T-cell (primary cell): ENCODE measurements at regions not wholly inside any gene's neighbourhood (a gene's known extent, or its start where the extent isn't known, plus 50 kb on each side); places are given as distances from the start of the nearest gene placed in this dataset.

ENCODE experiments used
- ATAC-seq, 4 experiments: fragments of 200-7000 bp in 3 of 4; fragments of 150-1000 bp in 1 of 4; cut with Tn5 transposase; replicated peaks in 1 of 4; 1 replicate in 3 of 4; 2 replicates in 1 of 4; pipeline ENCODE4 v1.10.0; 2021; ENCODE audit warnings: moderate library complexity in 3 of 4, mild to moderate bottlenecking in 2 of 4, moderate number of reproducible peaks in 1 of 4
- CTCF ChIA-PET, 2 donors: fragments of 300-600 bp; sonication (Branson Sonifier 250); formaldehyde crosslinking; loops; one replicate each; lab custom pipeline; 2022; ENCODE audit warnings: antibody characterized with exemption in 2 of 2; lab: Charles Lee
- POLR2A ChIA-PET, 2 donors: fragments of 300-600 bp; sonication (Branson Sonifier 250); formaldehyde crosslinking; loops; one replicate each; lab custom pipeline; 2022; ENCODE audit warnings: antibody characterized with exemption in 2 of 2; lab: Charles Lee
- DNase-seq, 35 experiments: peaks; one replicate each; pipeline versions ENCODE4 v3.0.0 to v3.0.0-alpha.2; 2013 to 2023
- H3K27ac ChIP-seq: one replicate; pipeline ENCODE4 v1.5.1; 2013; ENCODE audit warnings: low read length
- H3K27me3 ChIP-seq, 2 experiments: replicated peaks in 1 of 2; 1 replicate in 1 of 2; 2 replicates in 1 of 2; pipeline versions ENCODE4 v1.6.1 to v1.7.0; 2013; ENCODE audit warnings: low read length in 1 of 2, mixed read lengths in 1 of 2; ENCODE audit not compliant: control insufficient read depth in 2 of 2, insufficient read depth in 2 of 2; ENCODE audit errors: extremely low read depth in 1 of 2
- H3K36me3 ChIP-seq, 2 donors: 1 replicate in 1 of 2; 2 replicates in 1 of 2; pipeline versions ENCODE4 v1.6.1 to v1.7.0; 2013; ENCODE audit warnings: low read length in 1 of 2; ENCODE audit not compliant: control insufficient read depth in 2 of 2, insufficient read depth in 1 of 2; ENCODE audit errors: extremely low read depth in 1 of 2
- H3K4me1 ChIP-seq, 2 experiments: 1 replicate in 1 of 2; 2 replicates in 1 of 2; pipeline versions ENCODE4 v1.6.1 to v1.7.0; 2013; ENCODE audit warnings: low read length in 2 of 2, mixed read lengths in 1 of 2; ENCODE audit not compliant: insufficient read depth in 2 of 2, control insufficient read depth in 1 of 2; ENCODE audit errors: extremely low read depth in 1 of 2
- H3K4me3 ChIP-seq, 2 donors: 1 replicate in 1 of 2; 2 replicates in 1 of 2; pipeline versions ENCODE4 v1.5.1 to v1.7.0; 2013; ENCODE audit warnings: mild to moderate bottlenecking in 2 of 2, low read length in 1 of 2, moderate library complexity in 1 of 2; ENCODE audit not compliant: control insufficient read depth in 1 of 2; ENCODE audit errors: extremely low read depth in 1 of 2
- H3K9me3 ChIP-seq: 2 replicates; pipeline ENCODE4 v1.7.0; 2013
- H3K27ac Mint-ChIP-seq, 2 donors: one replicate each; pipeline ENCODE4 v1.8.0; 2020 to 2021; ENCODE audit warnings: mild to moderate bottlenecking in 2 of 2, mixed read lengths in 2 of 2
- H3K27me3 Mint-ChIP-seq, 2 donors: one replicate each; pipeline ENCODE4 v1.8.0; 2021 to 2022; ENCODE audit warnings: mixed read lengths in 2 of 2
- H3K36me3 Mint-ChIP-seq: one replicate; pipeline ENCODE4 v1.8.0; 2021; ENCODE audit warnings: mixed read lengths
- H3K4me1 Mint-ChIP-seq, 3 donors: one replicate each; pipeline ENCODE4 v1.8.0; 2020 to 2022; ENCODE audit warnings: mixed read lengths in 3 of 3, mild to moderate bottlenecking in 1 of 3
- H3K4me3 Mint-ChIP-seq, 3 donors: one replicate each; pipeline ENCODE4 v1.8.0; 2020 to 2022; ENCODE audit warnings: mild to moderate bottlenecking in 3 of 3, mixed read lengths in 3 of 3, moderate library complexity in 3 of 3
- H3K9me3 Mint-ChIP-seq, 3 donors: one replicate each; pipeline ENCODE4 v1.8.0; 2020 to 2022; ENCODE audit warnings: mixed read lengths in 3 of 3
- WGBS: methylation state at CpG from one replicate; pipeline ENCODE4 v1.1.5; 2013; ENCODE audit warnings: missing lambda C conversion rate; ENCODE audit not compliant: insufficient coverage; 5-methylcytosine and 5-hydroxymethylcytosine counted together

- H3K4me1 ChIP-seq, result no peaks in the 10 kb centered on the region
- H3K36me3 Mint-ChIP-seq, result no peaks in the 10 kb centered on the region
- H3K4me1 Mint-ChIP-seq, result no peaks in the 10 kb centered on the region
- ATAC-seq (no peak), DNase-seq (no peak)
- H3K27ac ChIP-seq, result no peak overlapping the region
- WGBS, result no CpG with 5 or more reads among the region's 2 CpGs
- no peak overlapping the region for H3K27ac Mint-ChIP-seq
- H3K4me3 Mint-ChIP-seq, result no peak overlapping the region
- no peak overlapping the region for H3K4me3 ChIP-seq
- H3K9me3 Mint-ChIP-seq, result peaks cover 0 to 8% (median 4%) of the 10 kb centered on the region in 3 donors
- H3K27me3 ChIP-seq, result no peaks in the 10 kb centered on the region
- ChIA-PET POLR2A (no interaction called here), CTCF (no interaction called here)
- no peaks in the 10 kb centered on the region for H3K9me3 ChIP-seq
- H3K27me3 Mint-ChIP-seq, result peaks cover 7 to 15% of the 10 kb centered on the region in 2 donors
- no peaks in the 10 kb centered on the region for H3K36me3 ChIP-seq
These were observed 571.4 kb downstream of the MIAT start for GRCh38 chr22:27228771-27229170.

- peaks cover 7 to 15% of the 10 kb centered on the region in 2 donors for H3K27me3 Mint-ChIP-seq
- no peak overlapping the region for H3K4me3 ChIP-seq
- H3K9me3 Mint-ChIP-seq, result peaks cover 0 to 8% (median 4%) of the 10 kb centered on the region in 3 donors
- no peaks in the 10 kb centered on the region for H3K36me3 ChIP-seq
- ATAC-seq, result no peak
- ChIA-PET CTCF (no interaction called here), POLR2A (no interaction called here)
- no peaks in the 10 kb centered on the region for H3K36me3 Mint-ChIP-seq
- H3K27me3 ChIP-seq, result no peaks in the 10 kb centered on the region
- no CpG with 5 or more reads among the region's 1 CpG for WGBS
- H3K27ac Mint-ChIP-seq, result no peak overlapping the region
- DNase-seq, result no peak
- H3K9me3 ChIP-seq, result no peaks in the 10 kb centered on the region
- H3K27ac ChIP-seq, result no peak overlapping the region
- H3K4me3 Mint-ChIP-seq, result no peak overlapping the region
- no peaks in the 10 kb centered on the region for H3K4me1 ChIP-seq
- H3K4me1 Mint-ChIP-seq, result no peaks in the 10 kb centered on the region
These were observed 571.4 kb downstream of the MN1 start for GRCh38 chr22:27230189-27230588.

GRCh38 chr22:27231266-27231665, 570.3 kb downstream of the MN1 start:
- no peaks in the 10 kb centered on the region for H3K36me3 Mint-ChIP-seq
- Histone ChIP-seq H3K27me3 (no peaks in the 10 kb centered on the region), H3K9me3 (no peaks in the 10 kb centered on the region), H3K4me3 (no peak overlapping the region), H3K36me3 (no peaks in the 10 kb centered on the region), H3K4me1 (no peaks in the 10 kb centered on the region), H3K27ac (no peak overlapping the region)
- no peak overlapping the region for H3K27ac Mint-ChIP-seq
- WGBS, result 79% methylated on average over 5 of the region's 5 CpGs
- no peaks in the 10 kb centered on the region for H3K4me1 Mint-ChIP-seq
- no peak for ATAC-seq
- H3K9me3 Mint-ChIP-seq, result peaks cover 0 to 8% (median 4%) of the 10 kb centered on the region in 3 donors
- H3K27me3 Mint-ChIP-seq, result peaks cover 3 to 12% of the 10 kb centered on the region in 2 donors
- no peak overlapping the region for H3K4me3 Mint-ChIP-seq
- no peak for DNase-seq
- ChIA-PET POLR2A (no interaction called here), CTCF (no interaction called here)

GRCh38 chr22:27232077-27232476, 569.5 kb downstream of the MN1 start:
- no peaks in the 10 kb centered on the region for H3K27me3 ChIP-seq
- no peak overlapping the region for H3K27ac ChIP-seq
- H3K4me3 Mint-ChIP-seq, result no peak overlapping the region
- H3K4me1 ChIP-seq, result no peaks in the 10 kb centered on the region
- H3K9me3 Mint-ChIP-seq, result peaks cover 0 to 8% (median 4%) of the 10 kb centered on the region in 3 donors
- WGBS, result 85% methylated on average over 2 of the region's 8 CpGs
- no peaks in the 10 kb centered on the region for H3K9me3 ChIP-seq
- DNase-seq, result no peak
- H3K4me1 Mint-ChIP-seq, result no peaks in the 10 kb centered on the region
- POLR2A ChIA-PET, result no interaction called here
- no peaks in the 10 kb centered on the region for H3K36me3 Mint-ChIP-seq
- no peak overlapping the region for H3K4me3 ChIP-seq
- peaks cover 5 to 7% of the 10 kb centered on the region in 2 donors for H3K27me3 Mint-ChIP-seq
- CTCF ChIA-PET, result no interaction called here
- no peaks in the 10 kb centered on the region for H3K36me3 ChIP-seq
- ATAC-seq, result no peak
- no peak overlapping the region for H3K27ac Mint-ChIP-seq

- Histone ChIP-seq H3K4me1 (no peaks in the 10 kb centered on the region), H3K4me3 (no peak overlapping the region), H3K27me3 (peaks cover 0 to 18% of the 10 kb centered on the region in 2 experiments), H3K27ac (no peak overlapping the region), H3K36me3 (no peaks in the 10 kb centered on the region), H3K9me3 (no peaks in the 10 kb centered on the region)
- CTCF ChIA-PET, result no interaction called here
- DNase-seq (no peak), ATAC-seq (no peak)
- Mint-ChIP-seq H3K36me3 (no peaks in the 10 kb centered on the region), H3K27ac (no peak overlapping the region), H3K4me3 (no peak overlapping the region), H3K27me3 (peaks cover 6 to 14% of the 10 kb centered on the region in 2 donors), H3K9me3 (no peaks in the 10 kb centered on the region), H3K4me1 (no peaks in the 10 kb centered on the region)
- POLR2A ChIA-PET, result interaction anchor here in 1 of 2 donors (0.5 kb wide), 1 partner anchor 392 kb away, joined by 6 read pairs; no protein-coding TSS in a partner anchor
- 83% methylated on average over 14 of the region's 23 CpGs for WGBS
These were observed 564.3 kb downstream of the MN1 start for GRCh38 chr22:27237080-27237741.

- no peak overlapping the region for H3K4me3 Mint-ChIP-seq
- Histone ChIP-seq H3K27ac (no peak overlapping the region), H3K4me3 (no peak overlapping the region), H3K4me1 (no peaks in the 10 kb centered on the region), H3K36me3 (no peaks in the 10 kb centered on the region), H3K27me3 (peaks cover 0 to 23% of the 10 kb centered on the region in 2 experiments), H3K9me3 (no peaks in the 10 kb centered on the region)
- no peak for ATAC-seq
- 53% methylated on average over 3 of the region's 10 CpGs for WGBS
- no peaks in the 10 kb centered on the region for H3K36me3 Mint-ChIP-seq
- CTCF ChIA-PET, result no interaction called here
- peaks cover 7 to 14% of the 10 kb centered on the region in 2 donors for H3K27me3 Mint-ChIP-seq
- H3K27ac Mint-ChIP-seq, result no peak overlapping the region
- no peak for DNase-seq
- POLR2A ChIA-PET, result no interaction called here
- H3K4me1 Mint-ChIP-seq, result no peaks in the 10 kb centered on the region
- H3K9me3 Mint-ChIP-seq, result no peaks in the 10 kb centered on the region
These were observed 562.5 kb downstream of the MN1 start for GRCh38 chr22:27238935-27239510.
